HCT116 (cell line): ENCODE measurements at regions not wholly inside any gene's neighbourhood (a gene's known extent, or its start where the extent isn't known, plus 50 kb on each side); places are given as distances from the start of the nearest gene placed in this dataset.

Experiments used
- ATAC-seq: fragments of 200-7000 bp; cut with Tn5 transposase; 2 replicates; pipeline ENCODE4 v1.9.1; 2020; ENCODE audit warnings: mild to moderate bottlenecking, moderate library complexity
- BruUV-seq: library from RNA; stranded (reverse); fragments of 400-500 nt; replicated peaks from 2 replicates; lab custom pipeline; 2021; lab: Mats Ljungman, UMichigan
- CTCF ChIA-PET: fragments of 300-600 bp; sonication (Branson Sonifier 250); formaldehyde crosslinking; loops from one replicate; lab custom pipeline; 2021; ENCODE audit warnings: antibody characterized with exemption; lab: Charles Lee
- POLR2A ChIA-PET: fragments of 300-600, 350-600 bp; sonication (Branson Sonifier 250); formaldehyde crosslinking; loops from one replicate; lab custom pipeline; 2021; ENCODE audit warnings: antibody characterized with exemption; lab: Charles Lee
- RAD21 ChIA-PET, 2 experiments: fragments of 300-600 bp; sonication (Branson Sonifier 250); formaldehyde crosslinking; loops; one replicate each; lab custom pipeline; 2023; ENCODE audit warnings: low total read pairs in 2 of 2; ENCODE audit not compliant: uncharacterized antibody in 2 of 2, unreplicated experiment in 2 of 2, low non-redundant PET in 1 of 2; lab: Charles Lee
- DNase-seq: peaks from one replicate; pipeline ENCODE4 v3.0.0-alpha.2; 2010; ENCODE audit warnings: low read depth, low spot score
- H2AFZ ChIP-seq: fragments of 200-600 bp; shearing (Covaris generic), sonication (generic); 2 replicates; pipeline ENCODE4 v1.6.1; 2017; ENCODE audit warnings: low read depth, mixed run types, mixed read lengths, antibody characterized with exemption, low read length; ENCODE audit not compliant: poor library complexity, severe bottlenecking
- H3K27ac ChIP-seq: 2 replicates; pipeline ENCODE4 v1.5.1; 2012; ENCODE audit warnings: low read depth, low read length
- H3K27me3 ChIP-seq: fragments of 200-600 bp; sonication (generic); 2 replicates; pipeline ENCODE4 v1.6.1; 2016; ENCODE audit warnings: mixed run types, low read length, mixed read lengths; ENCODE audit not compliant: insufficient read depth
- H3K36me3 ChIP-seq, 2 experiments: fragments of 200-500 bp in 1 of 2; fragments of 200-600 bp in 1 of 2; sonication (Bioruptor generic) in 1 of 2; sonication (generic) in 1 of 2; 2 replicates each; pipeline versions ENCODE4 v1.5.1 to v1.6.1; 2014 to 2016; ENCODE audit warnings: low read length in 2 of 2, inconsistent platforms in 1 of 2, mixed read lengths in 1 of 2, mixed run types in 1 of 2; ENCODE audit not compliant: insufficient read depth in 2 of 2, control insufficient read depth in 1 of 2
- H3K4me1 ChIP-seq, 2 experiments: fragments of 200-600 bp in 1 of 2; sonication (generic) in 1 of 2; 2 replicates each; pipeline versions ENCODE4 v1.5.1 to v1.6.1; 2012 to 2017; ENCODE audit warnings: low read length in 2 of 2, inconsistent platforms in 1 of 2, mild to moderate bottlenecking in 1 of 2, mixed read lengths in 1 of 2, mixed run types in 1 of 2, moderate library complexity in 1 of 2; ENCODE audit not compliant: insufficient read depth in 2 of 2, control insufficient read depth in 1 of 2
- H3K4me2 ChIP-seq: fragments of 200-600 bp; sonication (generic); 2 replicates; pipeline ENCODE4 v1.6.1; 2017; ENCODE audit warnings: mixed run types, low read length, mixed read lengths
- H3K4me3 ChIP-seq, 2 experiments: fragments of 200-600 bp in 1 of 2; sonication (generic) in 1 of 2; replicated peaks in 1 of 2; 2 replicates each; pipeline ENCODE4 v1.5.1; 2011 to 2016; ENCODE audit warnings: low read length in 2 of 2, control low read depth in 1 of 2, low read depth in 1 of 2, mild to moderate bottlenecking in 1 of 2, mixed read lengths in 1 of 2, mixed run types in 1 of 2
- H3K79me2 ChIP-seq: fragments of 200-600 bp; sonication (generic); 2 replicates; pipeline ENCODE4 v1.6.1; 2017; ENCODE audit warnings: mild to moderate bottlenecking, mixed run types, low read length, moderate library complexity, mixed read lengths; ENCODE audit not compliant: insufficient read depth
- H3K9ac ChIP-seq: fragments of 200-600 bp; sonication (generic); 2 replicates; pipeline ENCODE4 v1.6.1; 2016; ENCODE audit warnings: low read length, mixed read lengths
- H3K9me2 ChIP-seq: fragments of 200-600 bp; sonication (generic), shearing (Covaris generic); 2 replicates; pipeline ENCODE4 v1.6.1; 2017; ENCODE audit warnings: mixed run types, mild to moderate bottlenecking, moderate library complexity; ENCODE audit not compliant: insufficient read depth
- H3K9me3 ChIP-seq, 2 experiments: fragments of 200-500 bp in 1 of 2; fragments of 200-600 bp in 1 of 2; sonication (Bioruptor generic) in 1 of 2; sonication (generic) in 1 of 2; 2 replicates each; pipeline ENCODE4 v1.6.1; 2014 to 2017; ENCODE audit warnings: low read length in 2 of 2, mixed read lengths in 2 of 2, inconsistent platforms in 1 of 2, low read depth in 1 of 2, mild to moderate bottlenecking in 1 of 2, mixed run types in 1 of 2, moderate library complexity in 1 of 2; ENCODE audit not compliant: control insufficient read depth in 1 of 2, insufficient read depth in 1 of 2
- H4K20me1 ChIP-seq: fragments of 200-600 bp; sonication (generic), shearing (Covaris generic); 2 replicates; pipeline ENCODE4 v1.6.1; 2017; ENCODE audit warnings: mixed run types, mild to moderate bottlenecking, moderate library complexity; ENCODE audit not compliant: insufficient read depth
- ATF3 ChIP-seq: IDR thresholded peaks from 2 replicates; pipeline ENCODE4 v1.6.1; 2012
- CTCF ChIP-seq, 3 experiments: fragments of 200-600 bp in 1 of 3; sonication (generic) in 1 of 3; IDR thresholded peaks in 2 of 3; conservative IDR thresholded peaks in 1 of 3; 2 replicates each; pipeline ENCODE4 v1.5.1; 2012 to 2017; ENCODE audit warnings: low read depth in 2 of 3, low read length in 2 of 3, antibody characterized with exemption in 1 of 3, borderline replicate concordance in 1 of 3, control low read depth in 1 of 3, mild to moderate bottlenecking in 1 of 3, mixed read lengths in 1 of 3, mixed run types in 1 of 3, moderate library complexity in 1 of 3; ENCODE audit not compliant: insufficient read depth in 1 of 3
- EGR1 ChIP-seq: IDR thresholded peaks from 2 replicates; pipeline ENCODE4 v1.6.1; 2012; ENCODE audit warnings: low read depth
- EZH2phosphoT487 ChIP-seq: fragments of 200-600 bp; IDR thresholded peaks from 2 replicates; pipeline ENCODE4 v1.6.1; 2018; ENCODE audit warnings: antibody characterized with exemption, borderline replicate concordance
- FOSL1 ChIP-seq: IDR thresholded peaks from 2 replicates; pipeline ENCODE4 v1.6.1; 2012; ENCODE audit warnings: low read depth
- JUND ChIP-seq: IDR thresholded peaks from 2 replicates; pipeline ENCODE4 v1.6.1; 2012
- POLR2AphosphoS5 ChIP-seq: IDR thresholded peaks from 2 replicates; pipeline ENCODE4 v1.6.1; 2011; ENCODE audit warnings: mild to moderate bottlenecking, low read depth, low read length, moderate library complexity
- RAD21 ChIP-seq: IDR thresholded peaks from 2 replicates; pipeline ENCODE4 v1.6.1; 2012; ENCODE audit warnings: low read depth, mild to moderate bottlenecking
- SRF ChIP-seq: IDR thresholded peaks from 2 replicates; pipeline ENCODE4 v1.6.1; 2012; ENCODE audit warnings: low read depth
- TCF7L2 ChIP-seq: IDR thresholded peaks from 2 replicates; pipeline ENCODE4 v1.7.0; 2011; ENCODE audit warnings: borderline replicate concordance, inconsistent platforms; ENCODE audit not compliant: insufficient read depth, insufficient read length; ENCODE audit errors: extremely low read depth
- ZBTB33 ChIP-seq: IDR thresholded peaks from 2 replicates; pipeline ENCODE4 v1.6.1; 2011; ENCODE audit warnings: mild to moderate bottlenecking, low read length, moderate library complexity; ENCODE audit not compliant: insufficient replicate concordance; ENCODE audit errors: extremely low read depth
- intact Hi-C: fragments of 100-400 bp; cut with micrococcal nuclease; formaldehyde crosslinking; loops from 2 replicates; pipeline ENCODE4 v1.10.0; 2022

GRCh38 chr5:93893075-93893474 is 151.7 kb upstream of the POU5F2 start:
- ATAC-seq = no peak
- no peaks in the 10 kb centered on the region for H3K79me2 ChIP-seq
- intact Hi-C loops = loop anchor here (10.0 kb wide), 1 partner anchor 288 kb away; no protein-coding TSS in a partner anchor
- no peak overlapping the region for H2AFZ ChIP-seq
- ChIA-PET RAD21 (no interaction called here), CTCF (interaction anchor here (2.0 kb wide), 1 partner anchor 92 kb away, joined by 6 read pairs; no protein-coding TSS in a partner anchor), POLR2A (no interaction called here)
- H3K36me3 ChIP-seq = no peaks in the 10 kb centered on the region
- H3K9me2 ChIP-seq = no peaks in the 10 kb centered on the region
- no peak overlapping the region for H3K4me3 ChIP-seq
- H3K9me3 ChIP-seq = no peaks in the 10 kb centered on the region
- H3K4me1 ChIP-seq = no peaks in the 10 kb centered on the region
- H3K27me3 ChIP-seq = no peaks in the 10 kb centered on the region
- H3K4me2 ChIP-seq = no peak overlapping the region
- no peak for DNase-seq
- no peak for TF ChIP-seq EZH2phosphoT487
- H3K27ac ChIP-seq = no peak overlapping the region
- H3K9ac ChIP-seq = no peak overlapping the region
- no TSS peak for BruUV-seq
- no peaks in the 10 kb centered on the region for H4K20me1 ChIP-seq

- no peak overlapping the region for H3K4me2 ChIP-seq
- DNase-seq = no peak
- no peak overlapping the region for H2AFZ ChIP-seq
- H4K20me1 ChIP-seq = no peaks in the 10 kb centered on the region
- TF ChIP-seq ZBTB33 = no peak
- no peak for TF ChIP-seq FOSL1
- no peak for TF ChIP-seq TCF7L2
- TF ChIP-seq CTCF (IDR thresholded peaks at IDR 0.05 in 2 of 3, conservative IDR thresholded peaks at IDR 0.05 in 1 of 3; ENCODE audit: borderline replicate concordance in 1 of 3, insufficient read depth in 1 of 3, low read depth in 2 of 3, low read length in 2 of 3) = no peak
- no peak for TF ChIP-seq POLR2AphosphoS5
- no peak for TF ChIP-seq EGR1
- no peak for TF ChIP-seq RAD21
- TF ChIP-seq JUND = no peak
- no peak for TF ChIP-seq ATF3
- TF ChIP-seq EZH2phosphoT487 = no peak
- TF ChIP-seq SRF = no peak
- TF ChIP-seq, all 23 proteins: peak for 0
- Histone ChIP-seq H3K79me2 (no peaks in the 10 kb centered on the region), H3K36me3 (no peaks in the 10 kb centered on the region), H3K9me3 (no peaks in the 10 kb centered on the region), H3K9me2 (no peaks in the 10 kb centered on the region), H3K27ac (no peak overlapping the region), H3K4me3 (no peak overlapping the region), H3K4me1 (no peaks in the 10 kb centered on the region), H3K27me3 (no peaks in the 10 kb centered on the region), H3K9ac (no peak overlapping the region)
- ChIA-PET CTCF (no interaction called here), RAD21 (no interaction called here), POLR2A (no interaction called here)
- BruUV-seq = no TSS peak
- no peak for ATAC-seq
- intact Hi-C loops = loop anchor here (10.0 kb wide), 1 partner anchor 288 kb away; no protein-coding TSS in a partner anchor
These were observed 151.1 kb upstream of the POU5F2 start for GRCh38 chr5:93892481-93892880.
